ENCODE measurements at regions not wholly inside any gene's neighbourhood (a gene's known extent, or its start where the extent isn't known, plus 50 kb on each side); places are given as distances from the start of the nearest gene placed in this dataset.
"Not testable (repeated sequence)": the region's sequence is repeated elsewhere in the genome, so short reads cannot be mapped to it uniquely, and the experiment has no call there.

DNA sequence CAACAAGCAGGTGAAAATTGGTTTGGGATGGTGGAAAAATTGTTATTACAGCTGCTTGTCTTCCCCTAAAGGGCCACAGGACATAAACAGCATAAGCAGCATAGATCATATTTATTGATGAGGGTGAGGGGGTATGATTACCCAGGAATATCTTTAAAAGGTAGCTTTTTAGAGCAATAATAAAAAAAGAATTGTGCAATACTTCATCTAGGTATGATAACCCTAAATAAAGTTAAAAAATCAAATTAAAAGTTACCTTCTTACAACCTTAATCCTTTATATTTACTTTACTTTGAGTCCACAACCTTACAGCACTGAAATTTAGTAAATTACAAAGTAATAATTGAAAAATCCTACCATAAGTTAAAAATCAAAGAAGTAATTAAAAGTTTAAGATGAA lies 653.3 kb upstream of the RGS18 start:
- Histone ChIP-seq H3K9me3 (replicated peaks; ENCODE audit: low read length) (no peaks in the 10 kb centered on the region), H3K4me1 (ENCODE audit: control insufficient read depth, insufficient read depth, low read length) (no peaks in the 10 kb centered on the region), H3K9ac (ENCODE audit: low read depth, low read length) (no peak overlapping the region), H3K36me3 (ENCODE audit: insufficient read depth, low read length) (no peaks in the 10 kb centered on the region), H3K4me3 (ENCODE audit: low read length) (no peak overlapping the region), H3K27me3 (ENCODE audit: control insufficient read depth, insufficient read depth, low read length) (no peaks in the 10 kb centered on the region), H3K4me2 (ENCODE audit: low read length) (no peak overlapping the region)

DNA sequence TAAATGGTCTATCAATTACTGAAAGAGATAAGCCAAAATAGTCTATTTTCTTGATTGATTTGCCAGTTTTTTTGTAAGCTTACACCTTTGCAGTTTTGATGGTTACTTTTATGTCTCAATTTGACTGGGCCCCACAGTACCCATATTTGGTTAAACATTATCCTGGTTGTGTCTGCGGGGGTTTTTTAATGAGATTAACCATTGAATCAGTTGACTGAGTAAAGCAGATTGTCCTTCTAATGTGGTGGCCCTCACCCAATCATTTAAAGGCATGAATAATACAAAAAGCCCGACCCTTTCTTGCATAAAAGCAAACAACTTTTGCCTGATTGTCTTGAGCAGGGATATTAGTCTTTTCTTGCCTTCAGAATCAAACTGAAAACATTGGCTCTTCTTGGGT lies 650.0 kb upstream of the RGS18 start:
- H3K9me3 ChIP-seq (replicated peaks; ENCODE audit: low read length) = no peaks in the 10 kb centered on the region
- no peak overlapping the region for H3K4me2 ChIP-seq (ENCODE audit: low read length)
- H3K4me1 ChIP-seq (ENCODE audit: control insufficient read depth, insufficient read depth, low read length) = no peaks in the 10 kb centered on the region
- H3K36me3 ChIP-seq (ENCODE audit: insufficient read depth, low read length) = no peaks in the 10 kb centered on the region
- no peaks in the 10 kb centered on the region for H3K27me3 ChIP-seq (ENCODE audit: control insufficient read depth, insufficient read depth, low read length)
- no peak overlapping the region for H3K4me3 ChIP-seq (ENCODE audit: low read length)
- H3K9ac ChIP-seq (ENCODE audit: low read depth, low read length) = no peak overlapping the region

DNA sequence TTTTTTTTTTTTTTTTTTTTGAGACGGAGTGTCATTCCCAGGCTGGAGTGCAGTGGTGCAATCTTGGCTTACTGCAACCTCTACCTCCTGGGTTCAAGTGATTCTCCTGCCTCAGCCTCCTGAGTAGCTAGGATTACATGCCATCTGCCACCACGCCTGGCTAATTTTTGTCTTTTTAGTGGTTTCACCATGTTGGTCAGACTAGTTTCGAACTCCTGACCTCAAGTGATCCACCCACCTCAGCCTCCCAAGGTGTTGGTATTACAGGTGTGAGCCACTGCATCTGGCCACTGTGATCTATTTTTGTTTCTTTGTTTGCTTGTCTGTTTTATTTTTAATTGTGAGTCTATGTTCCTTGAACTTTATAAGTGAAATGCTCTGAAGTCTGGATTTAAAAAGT lies 646.8 kb upstream of the RGS18 start:
- not testable (repeated sequence) for H3K4me1 ChIP-seq (ENCODE audit: control insufficient read depth, insufficient read depth, low read length); H3K4me3 ChIP-seq (ENCODE audit: low read length); H3K4me2 ChIP-seq (ENCODE audit: low read length); H3K27me3 ChIP-seq (ENCODE audit: control insufficient read depth, insufficient read depth, low read length); H3K9ac ChIP-seq (ENCODE audit: low read depth, low read length); H3K9me3 ChIP-seq (replicated peaks; ENCODE audit: low read length); H3K36me3 ChIP-seq (ENCODE audit: insufficient read depth, low read length)

DNA sequence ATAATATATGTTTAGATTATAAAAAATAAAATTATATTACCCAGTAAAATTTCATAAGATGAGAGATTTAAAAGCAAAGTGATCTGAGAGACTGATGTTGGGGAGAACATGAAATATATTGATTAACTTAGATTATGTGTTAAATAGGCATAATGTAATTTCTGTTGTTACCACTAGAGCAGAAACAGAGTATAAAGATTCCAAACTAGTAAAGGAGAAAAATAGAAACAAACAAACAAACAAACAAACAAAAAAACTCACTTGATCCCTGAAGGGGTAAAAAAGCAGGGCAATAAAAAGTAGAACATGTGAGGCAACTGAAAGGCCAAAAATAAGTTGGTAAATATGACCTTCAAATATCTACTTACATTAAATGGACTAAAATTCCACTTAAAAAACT lies 640.4 kb upstream of the RGS18 start:
- H3K4me2 ChIP-seq (ENCODE audit: low read length) = no peak overlapping the region
- no peaks in the 10 kb centered on the region for H3K27me3 ChIP-seq (ENCODE audit: control insufficient read depth, insufficient read depth, low read length)
- no peak overlapping the region for H3K4me3 ChIP-seq (ENCODE audit: low read length)
- H3K9ac ChIP-seq (ENCODE audit: low read depth, low read length) = no peak overlapping the region
- H3K36me3 ChIP-seq (ENCODE audit: insufficient read depth, low read length) = no peaks in the 10 kb centered on the region
- no peaks in the 10 kb centered on the region for H3K9me3 ChIP-seq (replicated peaks; ENCODE audit: low read length)
- H3K4me1 ChIP-seq (ENCODE audit: control insufficient read depth, insufficient read depth, low read length) = no peaks in the 10 kb centered on the region

DNA sequence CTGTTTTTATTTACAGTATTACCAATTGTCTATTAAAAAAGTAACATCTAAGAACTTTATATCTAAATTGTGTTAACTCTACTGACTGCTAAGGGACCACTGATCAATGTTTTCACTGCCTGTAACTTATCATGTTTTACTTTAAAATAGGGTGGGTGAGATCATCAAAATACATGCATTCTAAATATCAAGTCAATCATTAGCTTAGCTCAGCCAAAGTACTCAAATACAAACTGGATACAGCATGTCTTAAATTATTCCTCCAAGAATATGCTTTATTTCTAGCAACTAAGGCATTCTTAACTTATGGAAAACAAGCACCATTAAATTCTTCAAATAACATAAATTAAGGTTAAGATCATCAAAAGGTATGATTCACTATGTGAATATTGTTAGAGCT lies 638.7 kb upstream of the RGS18 start:
- H3K9me3 ChIP-seq (replicated peaks; ENCODE audit: low read length) = no peaks in the 10 kb centered on the region
- no peaks in the 10 kb centered on the region for H3K36me3 ChIP-seq (ENCODE audit: insufficient read depth, low read length)
- H3K27me3 ChIP-seq (ENCODE audit: control insufficient read depth, insufficient read depth, low read length) = no peaks in the 10 kb centered on the region
- no peaks in the 10 kb centered on the region for H3K4me1 ChIP-seq (ENCODE audit: control insufficient read depth, insufficient read depth, low read length)
- no peak overlapping the region for H3K4me3 ChIP-seq (ENCODE audit: low read length)
- no peak overlapping the region for H3K9ac ChIP-seq (ENCODE audit: low read depth, low read length)
- H3K4me2 ChIP-seq (ENCODE audit: low read length) = no peak overlapping the region

DNA sequence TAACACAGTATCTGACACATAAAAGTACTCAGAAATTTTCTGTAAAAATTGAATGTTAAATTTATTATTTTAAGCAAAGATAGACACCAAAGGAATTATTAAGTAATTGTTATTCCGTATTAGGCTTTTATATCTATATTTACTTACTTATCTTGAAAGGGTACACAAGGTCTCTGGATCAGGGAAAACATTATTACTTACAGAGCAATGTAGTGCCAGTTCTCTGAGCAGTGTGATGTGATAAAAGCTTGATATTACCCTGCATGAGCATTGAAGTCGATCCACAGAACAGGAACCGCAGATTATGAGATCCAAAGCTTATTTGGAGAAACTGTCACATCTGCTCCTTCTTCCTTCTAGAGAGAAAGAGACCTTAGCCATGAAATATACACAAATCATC lies 637.9 kb upstream of the RGS18 start:
- Histone ChIP-seq H3K4me2 (ENCODE audit: low read length) (no peak overlapping the region), H3K4me3 (ENCODE audit: low read length) (no peak overlapping the region), H3K27me3 (ENCODE audit: control insufficient read depth, insufficient read depth, low read length) (no peaks in the 10 kb centered on the region), H3K9me3 (replicated peaks; ENCODE audit: low read length) (no peaks in the 10 kb centered on the region), H3K36me3 (ENCODE audit: insufficient read depth, low read length) (no peaks in the 10 kb centered on the region), H3K9ac (ENCODE audit: low read depth, low read length) (no peak overlapping the region), H3K4me1 (ENCODE audit: control insufficient read depth, insufficient read depth, low read length) (no peaks in the 10 kb centered on the region)

- not testable (repeated sequence) for H3K4me2 ChIP-seq (ENCODE audit: low read length)
These were observed 632.3 kb upstream of the RGS18 start for GRCh38 chr1:191525944-191526343.

GRCh38 chr1:191528275-191528674 lies 630.0 kb upstream of the RGS18 start:
- no peaks in the 10 kb centered on the region for H3K36me3 ChIP-seq (ENCODE audit: insufficient read depth, low read length)
- no peak overlapping the region for H3K9ac ChIP-seq (ENCODE audit: low read depth, low read length)
- no peaks in the 10 kb centered on the region for H3K9me3 ChIP-seq (replicated peaks; ENCODE audit: low read length)
- no peaks in the 10 kb centered on the region for H3K27me3 ChIP-seq (ENCODE audit: control insufficient read depth, insufficient read depth, low read length)
- no peaks in the 10 kb centered on the region for H3K4me1 ChIP-seq (ENCODE audit: control insufficient read depth, insufficient read depth, low read length)
- no peak overlapping the region for H3K4me3 ChIP-seq (ENCODE audit: low read length)
- H3K4me2 ChIP-seq (ENCODE audit: low read length) = no peak overlapping the region

More at GRCh38 chr1:191525944-191526343, 632.3 kb upstream of the RGS18 start:
- not testable (repeated sequence) for H3K36me3 ChIP-seq (ENCODE audit: insufficient read depth, low read length); H3K4me1 ChIP-seq (ENCODE audit: control insufficient read depth, insufficient read depth, low read length); H3K4me3 ChIP-seq (ENCODE audit: low read length); H3K27me3 ChIP-seq (ENCODE audit: control insufficient read depth, insufficient read depth, low read length); H3K9ac ChIP-seq (ENCODE audit: low read depth, low read length); H3K9me3 ChIP-seq (replicated peaks; ENCODE audit: low read length)

- H3K27me3 ChIP-seq (ENCODE audit: control insufficient read depth, insufficient read depth, low read length) = no peaks in the 10 kb centered on the region
- H3K4me1 ChIP-seq (ENCODE audit: control insufficient read depth, insufficient read depth, low read length) = no peaks in the 10 kb centered on the region
- no peaks in the 10 kb centered on the region for H3K9me3 ChIP-seq (replicated peaks; ENCODE audit: low read length)
- no peak overlapping the region for H3K9ac ChIP-seq (ENCODE audit: low read depth, low read length)
- H3K4me3 ChIP-seq (ENCODE audit: low read length) = no peak overlapping the region
- H3K4me2 ChIP-seq (ENCODE audit: low read length) = no peak overlapping the region
- H3K36me3 ChIP-seq (ENCODE audit: insufficient read depth, low read length) = no peaks in the 10 kb centered on the region
These were observed 627.3 kb upstream of the RGS18 start for GRCh38 chr1:191530928-191531327.

DNA sequence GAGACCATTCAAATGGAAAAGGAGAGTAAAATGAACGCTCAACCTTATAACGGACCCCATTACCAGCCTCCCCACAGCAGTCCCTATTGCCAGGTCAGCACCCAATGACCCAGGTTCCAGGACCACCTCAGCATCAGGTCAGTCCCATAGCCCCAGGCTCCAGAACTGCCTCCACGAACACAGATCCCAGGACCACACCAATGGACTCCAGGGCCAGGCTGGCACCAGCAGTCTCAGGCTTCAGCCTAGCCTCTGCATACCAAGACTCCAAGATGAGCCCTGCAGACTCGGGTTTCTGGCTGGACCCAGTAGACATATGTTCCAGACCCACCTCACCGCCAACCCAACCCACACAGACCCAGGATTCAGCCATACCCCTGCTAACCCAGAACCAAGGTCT lies 625.0 kb upstream of the RGS18 start:
- Histone ChIP-seq H3K4me3 (ENCODE audit: low read length) (no peak overlapping the region), H3K4me2 (ENCODE audit: low read length) (no peak overlapping the region), H3K9ac (ENCODE audit: low read depth, low read length) (no peak overlapping the region), H3K4me1 (ENCODE audit: control insufficient read depth, insufficient read depth, low read length) (no peaks in the 10 kb centered on the region), H3K27me3 (ENCODE audit: control insufficient read depth, insufficient read depth, low read length) (no peaks in the 10 kb centered on the region), H3K9me3 (replicated peaks; ENCODE audit: low read length) (no peaks in the 10 kb centered on the region), H3K36me3 (ENCODE audit: insufficient read depth, low read length) (no peaks in the 10 kb centered on the region)

GRCh38 chr1:191536791-191537429 lies 621.4 kb upstream of the RGS18 start:
- no peak overlapping the region for H3K4me2 ChIP-seq (ENCODE audit: low read length)
- no peaks in the 10 kb centered on the region for H3K27me3 ChIP-seq (ENCODE audit: control insufficient read depth, insufficient read depth, low read length)
- no peaks in the 10 kb centered on the region for H3K4me1 ChIP-seq (ENCODE audit: control insufficient read depth, insufficient read depth, low read length)
- H3K36me3 ChIP-seq (ENCODE audit: insufficient read depth, low read length) = no peaks in the 10 kb centered on the region
- no peak overlapping the region for H3K9ac ChIP-seq (ENCODE audit: low read depth, low read length)
- no peaks in the 10 kb centered on the region for H3K9me3 ChIP-seq (replicated peaks; ENCODE audit: low read length)
- no peak overlapping the region for H3K4me3 ChIP-seq (ENCODE audit: low read length)

DNA sequence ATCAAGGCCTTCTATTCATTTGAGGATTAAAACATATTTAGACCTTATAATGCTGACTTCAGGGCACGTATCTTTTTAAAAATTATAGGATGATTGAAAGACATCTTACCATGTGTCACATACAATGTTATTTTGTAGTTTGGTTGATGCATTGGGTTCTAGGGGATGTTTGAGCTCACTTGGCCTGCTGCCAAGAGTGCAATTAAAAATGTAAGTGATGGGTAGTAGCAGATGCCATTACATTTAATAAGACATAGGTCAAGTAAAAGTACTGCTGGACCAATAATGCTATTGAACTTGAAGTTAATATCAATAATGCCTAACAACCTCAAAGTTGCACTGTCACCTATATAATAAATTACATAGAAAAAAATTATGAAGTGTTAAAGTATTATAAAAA lies 616.5 kb upstream of the RGS18 start:
- Histone ChIP-seq H3K27me3 (ENCODE audit: control insufficient read depth, insufficient read depth, low read length) (no peaks in the 10 kb centered on the region), H3K4me2 (ENCODE audit: low read length) (no peak overlapping the region), H3K4me1 (ENCODE audit: control insufficient read depth, insufficient read depth, low read length) (no peaks in the 10 kb centered on the region), H3K9ac (ENCODE audit: low read depth, low read length) (no peak overlapping the region), H3K36me3 (ENCODE audit: insufficient read depth, low read length) (no peaks in the 10 kb centered on the region), H3K4me3 (ENCODE audit: low read length) (no peak overlapping the region), H3K9me3 (replicated peaks; ENCODE audit: low read length) (no peaks in the 10 kb centered on the region)

Data from skeletal muscle satellite cell (primary cell).